ENCODE measurements at regions not wholly inside any gene's neighbourhood (a gene's known extent, or its start where the extent isn't known, plus 50 kb on each side); places are given as distances from the start of the nearest gene placed in this dataset.
A peak's percentile ranks its signal among the peaks of the same experiment; 100 is the strongest.
"Not testable (repeated sequence)": the region's sequence is repeated elsewhere in the genome, so short reads cannot be mapped to it uniquely, and the experiment has no call there.

- no peak for DNase-seq
These were observed 157.6 kb upstream of the TMTC2 start for GRCh38 chr12:82529101-82529500.

- DNase-seq, result no peak
These were observed 156.8 kb upstream of the TMTC2 start for GRCh38 chr12:82529954-82530353.

- DNase-seq, result no peak
These were observed 156.3 kb upstream of the TMTC2 start for GRCh38 chr12:82530394-82530793.

- no peak for DNase-seq
These were observed 153.4 kb upstream of the TMTC2 start for GRCh38 chr12:82533341-82533740.

DNA sequence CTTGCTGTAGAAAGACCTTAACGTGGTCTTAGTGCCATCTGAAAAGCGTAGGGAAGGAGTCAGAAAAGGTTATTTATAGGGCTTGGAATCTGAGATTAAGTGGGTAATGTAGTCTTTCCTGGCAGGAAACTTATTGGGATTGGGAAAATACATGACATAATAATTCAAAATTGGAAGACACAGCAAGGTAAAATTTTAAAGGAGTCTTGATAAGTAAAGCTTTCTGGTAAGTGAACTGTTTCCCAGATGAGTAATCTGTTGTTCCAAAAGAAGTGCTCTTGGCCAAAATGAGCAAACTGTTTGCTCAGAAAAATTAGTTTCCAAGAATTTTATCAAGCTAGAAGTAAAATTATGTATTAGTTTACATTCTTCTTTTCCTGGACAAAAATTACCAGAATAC lies 149.3 kb upstream of the TMTC2 start:
- DNase-seq, result no peak

GRCh38 chr12:82554529-82554928 lies 132.2 kb upstream of the TMTC2 start:
- no peak for DNase-seq

- DNase-seq, result no peak
These were observed 131.0 kb upstream of the TMTC2 start for GRCh38 chr12:82555699-82556098.

- peak; percentile 20 for DNase-seq
These were observed 120.7 kb upstream of the TMTC2 start for GRCh38 chr12:82565966-82566365.

DNA sequence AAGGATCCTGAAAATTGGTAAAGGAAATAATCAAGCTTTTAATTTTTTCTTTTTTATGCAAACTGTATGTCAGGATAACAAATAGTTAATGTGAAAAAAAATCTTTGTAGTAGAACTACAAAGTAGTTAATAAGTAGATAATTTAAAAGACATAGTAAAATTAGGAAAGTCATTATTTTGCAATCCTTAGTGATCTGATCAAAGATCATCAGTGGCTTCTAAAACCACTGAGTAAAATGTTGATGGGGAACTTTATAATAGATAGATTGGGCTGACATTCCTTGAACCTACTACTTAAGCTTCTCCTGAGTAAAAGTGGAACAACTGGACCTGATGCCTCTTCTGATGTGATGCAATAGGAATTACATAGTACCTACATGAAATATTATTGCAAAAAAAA lies 119.0 kb upstream of the TMTC2 start:
- no peak for DNase-seq

DNA sequence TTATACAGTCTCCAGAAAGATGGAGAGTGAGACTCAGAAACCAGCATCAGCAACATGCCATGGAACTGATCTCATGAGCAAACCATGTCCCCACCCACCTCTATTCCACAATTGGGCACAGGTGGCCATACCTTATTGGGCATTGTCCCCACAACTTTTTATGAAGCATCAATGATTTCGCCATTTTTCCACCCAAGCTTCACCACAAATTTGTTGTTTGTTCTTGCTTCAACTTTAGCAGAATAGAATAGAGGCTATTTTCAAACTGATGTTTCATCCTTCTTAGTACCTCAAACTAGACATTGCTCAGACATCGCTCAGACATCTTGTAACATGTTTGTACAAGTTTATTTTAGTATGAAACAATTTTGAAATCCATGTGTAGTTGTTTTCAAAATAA lies 112.5 kb upstream of the TMTC2 start:
- no peak for DNase-seq

GRCh38 chr12:82578725-82579124 lies 108.0 kb upstream of the TMTC2 start:
- DNase-seq, result no peak

- DNase-seq, result no peak
These were observed 103.0 kb upstream of the TMTC2 start for GRCh38 chr12:82583756-82584155.

- no peak for DNase-seq
These were observed 93.6 kb upstream of the TMTC2 start for GRCh38 chr12:82593143-82593542.

- DNase-seq, result no peak
These were observed 92.8 kb upstream of the TMTC2 start for GRCh38 chr12:82593901-82594396.

GRCh38 chr12:82595941-82596340 lies 90.8 kb upstream of the TMTC2 start:
- DNase-seq, result no peak

- DNase-seq, result no peak
These were observed 90.2 kb upstream of the TMTC2 start for GRCh38 chr12:82596483-82596882.

DNA sequence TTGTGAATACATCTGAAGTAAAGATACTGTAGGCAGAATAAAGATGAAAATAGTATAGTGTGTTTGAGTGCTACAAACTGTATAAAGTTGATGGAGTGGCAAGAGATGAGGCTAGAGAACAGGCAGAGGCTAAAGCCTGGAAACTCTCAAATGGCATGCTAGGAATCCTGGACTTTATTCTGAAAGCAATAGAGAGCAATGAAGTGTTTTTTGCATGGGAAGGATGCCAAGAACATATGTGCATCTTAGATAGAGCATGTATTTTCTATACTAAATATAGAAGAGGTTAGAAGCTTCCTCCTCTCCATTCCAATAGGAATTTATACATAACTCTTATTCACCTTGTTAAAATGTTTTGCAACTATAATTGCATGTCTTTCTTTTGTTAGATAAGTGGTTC lies 86.3 kb upstream of the TMTC2 start:
- DNase-seq, result peak; percentile 33

DNA sequence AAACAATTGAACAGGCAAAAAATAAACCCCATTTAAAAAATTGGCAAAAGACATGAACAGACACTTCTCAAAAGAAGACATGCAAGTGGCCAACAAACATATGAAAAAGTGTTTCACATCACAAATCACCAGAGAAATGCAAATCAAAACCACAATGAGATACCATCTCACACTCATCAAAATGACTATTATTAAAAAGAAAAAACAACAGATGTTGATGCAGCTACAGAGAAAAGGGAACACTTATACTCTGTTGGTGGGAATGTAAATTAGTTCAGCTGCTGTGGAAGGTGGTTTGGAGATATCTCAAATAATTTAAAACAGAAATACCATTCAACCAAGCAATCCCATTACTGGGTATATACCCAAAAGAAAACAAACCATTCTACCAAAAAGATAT lies 83.1 kb upstream of the TMTC2 start:
- DNase-seq, result not testable (repeated sequence)

- no peak for DNase-seq
These were observed 81.6 kb upstream of the TMTC2 start for GRCh38 chr12:82605115-82605514.

GRCh38 chr12:82608706-82609105 lies 78.0 kb upstream of the TMTC2 start:
- peak; percentile 85 for DNase-seq

GRCh38 chr12:82609234-82609914 lies 77.3 kb upstream of the TMTC2 start:
- no peak for DNase-seq

- no peak for DNase-seq
These were observed 67.1 kb upstream of the TMTC2 start for GRCh38 chr12:82619644-82620043.

- no peak for DNase-seq
These were observed 65.8 kb upstream of the TMTC2 start for GRCh38 chr12:82620917-82621316.

- no peak for DNase-seq
These were observed 61.2 kb upstream of the TMTC2 start for GRCh38 chr12:82625523-82625922.

- DNase-seq, result peak; percentile 22
These were observed 58.9 kb upstream of the TMTC2 start for GRCh38 chr12:82627799-82628198.
